GM12878 (cell line): ENCODE measurements at regions not wholly inside any gene's neighbourhood (a gene's known extent, or its start where the extent isn't known, plus 50 kb on each side); places are given as distances from the start of the nearest gene placed in this dataset.

Source experiments
- ATAC-seq: fragments of 200-7000 bp; cut with Tn5 transposase; 3 replicates; pipeline ENCODE4 v1.9.1; 2020; ENCODE audit warnings: mild to moderate bottlenecking, moderate library complexity
- BruUV-seq: library from RNA; stranded (reverse); fragments of 400-500 nt; replicated peaks from 2 replicates; lab custom pipeline; 2021; lab: Mats Ljungman, UMichigan
- CTCF ChIA-PET: fragments of 300-600 bp; sonication (Branson Sonifier 250); formaldehyde crosslinking; extraction: SDS; loops from one replicate; lab custom pipeline; 2021; ENCODE audit warnings: inconsistent platforms; lab: Yijun Ruan, JAX
- POLR2A ChIA-PET: fragments of 350-600 bp; formaldehyde crosslinking; extraction: SDS; loops from one replicate; lab custom pipeline; 2021; ENCODE audit warnings: inconsistent platforms; lab: Charles Lee
- RAD21 ChIA-PET: fragments of 300-600 bp; sonication (Branson Sonifier 250); formaldehyde crosslinking; loops from one replicate; lab custom pipeline; 2023; ENCODE audit warnings: antibody characterized with exemption; ENCODE audit not compliant: unreplicated experiment; lab: Charles Lee
- SMC1A ChIA-PET: fragments of 300-600 bp; sonication (Branson Sonifier 250); formaldehyde crosslinking; loops from one replicate; lab custom pipeline; 2023; ENCODE audit not compliant: unreplicated experiment, uncharacterized antibody; lab: Charles Lee
- DNase-seq: peaks from one replicate; pipeline ENCODE4 v3.0.0-alpha.2; 2011; ENCODE audit warnings: low read depth, low spot score
- FAIRE-seq: peaks from 3 replicates; lab custom pipeline; 2011; peaks lifted over from hg19 to GRCh38; lab: Jason Lieb, UNC
- H2AFZ ChIP-seq: 2 replicates; pipeline ENCODE4 v1.6.0; 2011; ENCODE audit warnings: low read depth, low read length, control low read depth; ENCODE audit not compliant: control insufficient read depth
- H3K27ac ChIP-seq: 2 replicates; pipeline ENCODE4 v1.5.1; 2011; ENCODE audit warnings: control low read depth; ENCODE audit not compliant: control insufficient read depth, insufficient read depth
- H3K27me3 ChIP-seq, 2 experiments: replicated peaks in 1 of 2; 2 replicates each; pipeline versions ENCODE4 v1.6.0 to v1.6.1; 2011; ENCODE audit warnings: low read length in 1 of 2; ENCODE audit not compliant: control insufficient read depth in 2 of 2, insufficient read depth in 2 of 2
- H3K36me3 ChIP-seq, 2 experiments: 2 replicates each; pipeline ENCODE4 v1.5.1; 2011; ENCODE audit warnings: low read length in 1 of 2; ENCODE audit not compliant: control insufficient read depth in 2 of 2, insufficient read depth in 2 of 2
- H3K4me1 ChIP-seq: 2 replicates; pipeline ENCODE4 v1.6.1; 2011; ENCODE audit warnings: mild to moderate bottlenecking, low read length, moderate library complexity, mixed read lengths; ENCODE audit not compliant: control insufficient read depth, insufficient read depth
- H3K4me2 ChIP-seq: 2 replicates; pipeline ENCODE4 v1.6.0; 2011; ENCODE audit warnings: control low read depth; ENCODE audit not compliant: control insufficient read depth, insufficient read depth
- H3K4me3 ChIP-seq: fragments of 200-600 bp; sonication (generic); 2 replicates; pipeline ENCODE4 v1.5.1; 2016
- H3K79me2 ChIP-seq: 2 replicates; pipeline ENCODE4 v1.6.0; 2011; ENCODE audit warnings: low read length; ENCODE audit not compliant: control insufficient read depth, insufficient read depth
- H3K9ac ChIP-seq: 2 replicates; pipeline ENCODE4 v1.8.0; 2011; ENCODE audit warnings: low read length, control low read depth, mixed read lengths; ENCODE audit not compliant: control insufficient read depth, insufficient read depth
- H3K9me3 ChIP-seq: replicated peaks from 3 replicates; pipeline ENCODE4 v1.5.1; 2011; ENCODE audit warnings: mild to moderate bottlenecking, low read length; ENCODE audit not compliant: control insufficient read depth, insufficient read depth
- H4K20me1 ChIP-seq: 2 replicates; pipeline ENCODE4 v1.6.0; 2011; ENCODE audit not compliant: control insufficient read depth, insufficient read depth
- CHD1 ChIP-seq: IDR thresholded peaks from 2 replicates; pipeline ENCODE4 v1.6.1; 2012; ENCODE audit warnings: low read depth, low read length, improper control_type of control experiment
- FOXK2 ChIP-seq: fragments of 450-650 bp; IDR thresholded peaks from 2 replicates; pipeline ENCODE4 v1.6.1; 2017; ENCODE audit warnings: mild to moderate bottlenecking, moderate library complexity
- GABPA ChIP-seq: IDR thresholded peaks from 2 replicates; pipeline ENCODE4 v1.6.1; 2014; ENCODE audit warnings: antibody characterized with exemption, low read depth, mild to moderate bottlenecking, inconsistent platforms
- HDGF ChIP-seq: fragments of 450-650 bp; IDR thresholded peaks from 2 replicates; pipeline ENCODE4 v1.6.1; 2016; ENCODE audit warnings: antibody characterized with exemption
- IKZF1 ChIP-seq: fragments of 450-650 bp; conservative IDR thresholded peaks from 2 replicates; pipeline ENCODE4 v1.6.1; 2017; ENCODE audit warnings: antibody characterized with exemption, mild to moderate bottlenecking
- JUNB ChIP-seq: IDR thresholded peaks from 2 replicates; pipeline ENCODE4 v1.6.1; 2016; ENCODE audit warnings: antibody characterized with exemption, mild to moderate bottlenecking
- MEF2B ChIP-seq: fragments of 450-650 bp; IDR thresholded peaks from 2 replicates; pipeline ENCODE4 v1.6.1; 2018; ENCODE audit warnings: mild to moderate bottlenecking, moderate library complexity; ENCODE audit not compliant: partially characterized antibody, poor library complexity, severe bottlenecking
- NFIC ChIP-seq: IDR thresholded peaks from 2 replicates; pipeline ENCODE4 v1.6.1; 2012; ENCODE audit warnings: low read depth, mild to moderate bottlenecking, inconsistent platforms, low read length, moderate library complexity
- PML ChIP-seq: IDR thresholded peaks from 2 replicates; pipeline ENCODE4 v1.6.1; 2012; ENCODE audit warnings: low read length, inconsistent platforms
- SREBF2 ChIP-seq: IDR thresholded peaks from 2 replicates; pipeline ENCODE4 v1.6.1; 2012; ENCODE audit warnings: mild to moderate bottlenecking, low read length
- STAT3 ChIP-seq: IDR thresholded peaks from 2 replicates; pipeline ENCODE4 v1.6.1; 2011; ENCODE audit warnings: low read depth, low read length, improper control_type of control experiment
- TARDBP ChIP-seq: IDR thresholded peaks from 2 replicates; pipeline ENCODE4 v1.6.1; 2016; ENCODE audit warnings: borderline replicate concordance
- TBL1XR1 ChIP-seq: IDR thresholded peaks from 2 replicates; pipeline ENCODE4 v1.6.1; 2012; ENCODE audit warnings: low read depth, low read length, improper control_type of control experiment
- WGBS: methylation state at CpG from one replicate; pipeline ENCODE4 v1.1.6; 2016; ENCODE audit warnings: low lambda C conversion rate; ENCODE audit not compliant: insufficient replicate concordance, insufficient coverage; ENCODE audit errors: missing lambda C conversion rate; 5-methylcytosine and 5-hydroxymethylcytosine counted together
- in situ Hi-C: fragments of 300-500 bp; cut with MboI; formaldehyde crosslinking; loops from 9 replicates; pipeline ENCODE4 v1.14.3; 2018; ENCODE audit warnings: mixed read lengths
- intact Hi-C: fragments of 100-400 bp; cut with micrococcal nuclease; formaldehyde crosslinking; loops from one replicate; pipeline ENCODE4 v1.14.2; 2022; ENCODE audit not compliant: unreplicated experiment
- TF ChIP-seq, protein P1 (sequence below): IDR thresholded peaks from 2 replicates; pipeline ENCODE4 v1.6.1; 2011; ENCODE audit warnings: borderline replicate concordance, low read depth, mild to moderate bottlenecking, moderate library complexity, low read length; ENCODE audit not compliant: insufficient read depth, poor library complexity, severe bottlenecking
- TF ChIP-seq, protein P2 (sequence below): fragments of 150-350 bp; IDR thresholded peaks from 2 replicates; pipeline ENCODE4 v1.6.1; 2016; ENCODE audit warnings: low read depth, low read length
- TF ChIP-seq, protein P3 (sequence below), 3 experiments: IDR thresholded peaks in 2 of 3; conservative IDR thresholded peaks in 1 of 3; 2 replicates each; pipeline ENCODE4 v1.5.1; 2011; ENCODE audit warnings: low read depth in 3 of 3, low read length in 3 of 3, mild to moderate bottlenecking in 3 of 3, control low read depth in 2 of 3, moderate library complexity in 2 of 3, inconsistent platforms in 1 of 3, mixed read lengths in 1 of 3; ENCODE audit not compliant: control insufficient read depth in 2 of 3, insufficient read depth in 1 of 3; ENCODE audit errors: extremely low read depth in 1 of 3
- TF ChIP-seq, protein P4 (sequence below): fragments of 450-650 bp; IDR thresholded peaks from 2 replicates; pipeline ENCODE4 v1.6.1; 2017; ENCODE audit warnings: antibody characterized with exemption, mild to moderate bottlenecking, moderate library complexity

DNA sequence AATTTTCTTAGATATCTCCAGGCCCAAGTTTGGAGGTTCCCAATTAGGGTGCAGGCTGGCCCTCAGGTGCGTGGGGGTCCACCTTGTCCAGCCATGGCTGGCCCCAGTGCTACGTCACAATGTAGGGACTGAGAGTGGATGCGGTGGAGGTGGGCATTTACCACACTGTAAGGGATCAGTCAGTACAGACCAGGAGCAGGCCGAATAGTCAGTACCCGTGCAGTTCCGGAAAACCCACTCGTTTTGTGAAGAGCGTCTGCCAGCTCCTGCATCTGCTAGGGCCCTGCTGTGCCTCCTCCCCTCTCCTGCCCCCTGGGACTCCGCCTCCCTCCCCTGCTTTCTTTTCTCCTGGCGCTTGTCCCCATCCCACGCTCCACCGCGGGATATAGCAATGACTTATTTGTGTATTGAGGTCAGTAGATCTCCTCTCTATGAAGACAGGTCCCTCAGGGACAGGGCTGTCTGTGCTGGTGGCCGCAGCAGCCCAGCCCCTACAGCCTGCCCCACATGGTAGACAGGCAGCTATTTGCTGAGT is 50.4 kb upstream of the SEPTIN5 start:
- CTCF ChIA-PET, result no interaction called here
- no peaks in the 10 kb centered on the region for H4K20me1 ChIP-seq
- no peak for FAIRE-seq
- no peak for DNase-seq
- H3K36me3 ChIP-seq, result no peaks in the 10 kb centered on the region
- H3K79me2 ChIP-seq, result no peaks in the 10 kb centered on the region
- POLR2A ChIA-PET, result no interaction called here
- H3K4me2 ChIP-seq, result no peak overlapping the region
- H3K4me1 ChIP-seq, result no peaks in the 10 kb centered on the region
- ATAC-seq, result no peak
- no TSS peak for BruUV-seq
- no peak overlapping the region for H2AFZ ChIP-seq
- no peaks in the 10 kb centered on the region for H3K9me3 ChIP-seq
- RAD21 ChIA-PET, result no interaction called here
- intact Hi-C loops, result no loop called here
- H3K27ac ChIP-seq, result no peak overlapping the region
- no peak overlapping the region for H3K4me3 ChIP-seq
- H3K9ac ChIP-seq, result no peak overlapping the region
- SMC1A ChIA-PET, result no interaction called here
- 17% methylated on average over 10 of the region's 14 CpGs for WGBS
- in situ Hi-C loops, result no loop called here
- H3K27me3 ChIP-seq, result no peaks in the 10 kb centered on the region; a peak in 2 of 4 replicates
- TF ChIP-seq GABPA (no peak), JUNB (no peak), SREBF2 (no peak), IKZF1 (no peak), MEF2B (no peak), CHD1 (no peak), PML (no peak), HDGF (no peak), TARDBP (no peak), STAT3 (no peak), FOXK2 (no peak), NFIC (no peak), TBL1XR1 (no peak)
- TF ChIP-seq, protein P1, sequence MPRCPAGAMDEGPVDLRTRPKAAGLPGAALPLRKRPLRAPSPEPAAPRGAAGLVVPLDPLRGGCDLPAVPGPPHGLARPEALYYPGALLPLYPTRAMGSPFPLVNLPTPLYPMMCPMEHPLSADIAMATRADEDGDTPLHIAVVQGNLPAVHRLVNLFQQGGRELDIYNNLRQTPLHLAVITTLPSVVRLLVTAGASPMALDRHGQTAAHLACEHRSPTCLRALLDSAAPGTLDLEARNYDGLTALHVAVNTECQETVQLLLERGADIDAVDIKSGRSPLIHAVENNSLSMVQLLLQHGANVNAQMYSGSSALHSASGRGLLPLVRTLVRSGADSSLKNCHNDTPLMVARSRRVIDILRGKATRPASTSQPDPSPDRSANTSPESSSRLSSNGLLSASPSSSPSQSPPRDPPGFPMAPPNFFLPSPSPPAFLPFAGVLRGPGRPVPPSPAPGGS, result no peak
- TF ChIP-seq, protein P2, sequence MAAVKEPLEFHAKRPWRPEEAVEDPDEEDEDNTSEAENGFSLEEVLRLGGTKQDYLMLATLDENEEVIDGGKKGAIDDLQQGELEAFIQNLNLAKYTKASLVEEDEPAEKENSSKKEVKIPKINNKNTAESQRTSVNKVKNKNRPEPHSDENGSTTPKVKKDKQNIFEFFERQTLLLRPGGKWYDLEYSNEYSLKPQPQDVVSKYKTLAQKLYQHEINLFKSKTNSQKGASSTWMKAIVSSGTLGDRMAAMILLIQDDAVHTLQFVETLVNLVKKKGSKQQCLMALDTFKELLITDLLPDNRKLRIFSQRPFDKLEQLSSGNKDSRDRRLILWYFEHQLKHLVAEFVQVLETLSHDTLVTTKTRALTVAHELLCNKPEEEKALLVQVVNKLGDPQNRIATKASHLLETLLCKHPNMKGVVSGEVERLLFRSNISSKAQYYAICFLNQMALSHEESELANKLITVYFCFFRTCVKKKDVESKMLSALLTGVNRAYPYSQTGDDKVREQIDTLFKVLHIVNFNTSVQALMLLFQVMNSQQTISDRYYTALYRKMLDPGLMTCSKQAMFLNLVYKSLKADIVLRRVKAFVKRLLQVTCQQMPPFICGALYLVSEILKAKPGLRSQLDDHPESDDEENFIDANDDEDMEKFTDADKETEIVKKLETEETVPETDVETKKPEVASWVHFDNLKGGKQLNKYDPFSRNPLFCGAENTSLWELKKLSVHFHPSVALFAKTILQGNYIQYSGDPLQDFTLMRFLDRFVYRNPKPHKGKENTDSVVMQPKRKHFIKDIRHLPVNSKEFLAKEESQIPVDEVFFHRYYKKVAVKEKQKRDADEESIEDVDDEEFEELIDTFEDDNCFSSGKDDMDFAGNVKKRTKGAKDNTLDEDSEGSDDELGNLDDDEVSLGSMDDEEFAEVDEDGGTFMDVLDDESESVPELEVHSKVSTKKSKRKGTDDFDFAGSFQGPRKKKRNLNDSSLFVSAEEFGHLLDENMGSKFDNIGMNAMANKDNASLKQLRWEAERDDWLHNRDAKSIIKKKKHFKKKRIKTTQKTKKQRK, result no peak
- TF ChIP-seq, protein P3, sequence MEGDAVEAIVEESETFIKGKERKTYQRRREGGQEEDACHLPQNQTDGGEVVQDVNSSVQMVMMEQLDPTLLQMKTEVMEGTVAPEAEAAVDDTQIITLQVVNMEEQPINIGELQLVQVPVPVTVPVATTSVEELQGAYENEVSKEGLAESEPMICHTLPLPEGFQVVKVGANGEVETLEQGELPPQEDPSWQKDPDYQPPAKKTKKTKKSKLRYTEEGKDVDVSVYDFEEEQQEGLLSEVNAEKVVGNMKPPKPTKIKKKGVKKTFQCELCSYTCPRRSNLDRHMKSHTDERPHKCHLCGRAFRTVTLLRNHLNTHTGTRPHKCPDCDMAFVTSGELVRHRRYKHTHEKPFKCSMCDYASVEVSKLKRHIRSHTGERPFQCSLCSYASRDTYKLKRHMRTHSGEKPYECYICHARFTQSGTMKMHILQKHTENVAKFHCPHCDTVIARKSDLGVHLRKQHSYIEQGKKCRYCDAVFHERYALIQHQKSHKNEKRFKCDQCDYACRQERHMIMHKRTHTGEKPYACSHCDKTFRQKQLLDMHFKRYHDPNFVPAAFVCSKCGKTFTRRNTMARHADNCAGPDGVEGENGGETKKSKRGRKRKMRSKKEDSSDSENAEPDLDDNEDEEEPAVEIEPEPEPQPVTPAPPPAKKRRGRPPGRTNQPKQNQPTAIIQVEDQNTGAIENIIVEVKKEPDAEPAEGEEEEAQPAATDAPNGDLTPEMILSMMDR (IDR thresholded peaks at IDR 0.05 in 2 of 3, conservative IDR thresholded peaks at IDR 0.05 in 1 of 3; ENCODE audit: control insufficient read depth in 2 of 3, extremely low read depth in 1 of 3, insufficient read depth in 1 of 3, low read depth in 3 of 3, low read length in 3 of 3), result no peak
- TF ChIP-seq, protein P4, sequence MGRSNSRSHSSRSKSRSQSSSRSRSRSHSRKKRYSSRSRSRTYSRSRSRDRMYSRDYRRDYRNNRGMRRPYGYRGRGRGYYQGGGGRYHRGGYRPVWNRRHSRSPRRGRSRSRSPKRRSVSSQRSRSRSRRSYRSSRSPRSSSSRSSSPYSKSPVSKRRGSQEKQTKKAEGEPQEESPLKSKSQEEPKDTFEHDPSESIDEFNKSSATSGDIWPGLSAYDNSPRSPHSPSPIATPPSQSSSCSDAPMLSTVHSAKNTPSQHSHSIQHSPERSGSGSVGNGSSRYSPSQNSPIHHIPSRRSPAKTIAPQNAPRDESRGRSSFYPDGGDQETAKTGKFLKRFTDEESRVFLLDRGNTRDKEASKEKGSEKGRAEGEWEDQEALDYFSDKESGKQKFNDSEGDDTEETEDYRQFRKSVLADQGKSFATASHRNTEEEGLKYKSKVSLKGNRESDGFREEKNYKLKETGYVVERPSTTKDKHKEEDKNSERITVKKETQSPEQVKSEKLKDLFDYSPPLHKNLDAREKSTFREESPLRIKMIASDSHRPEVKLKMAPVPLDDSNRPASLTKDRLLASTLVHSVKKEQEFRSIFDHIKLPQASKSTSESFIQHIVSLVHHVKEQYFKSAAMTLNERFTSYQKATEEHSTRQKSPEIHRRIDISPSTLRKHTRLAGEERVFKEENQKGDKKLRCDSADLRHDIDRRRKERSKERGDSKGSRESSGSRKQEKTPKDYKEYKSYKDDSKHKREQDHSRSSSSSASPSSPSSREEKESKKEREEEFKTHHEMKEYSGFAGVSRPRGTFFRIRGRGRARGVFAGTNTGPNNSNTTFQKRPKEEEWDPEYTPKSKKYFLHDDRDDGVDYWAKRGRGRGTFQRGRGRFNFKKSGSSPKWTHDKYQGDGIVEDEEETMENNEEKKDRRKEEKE, result no peak
